ENCODE measurements at regions not wholly inside any gene's neighbourhood (a gene's known extent, or its start where the extent isn't known, plus 50 kb on each side); places are given as distances from the start of the nearest gene placed in this dataset.
A peak's percentile ranks its signal among the peaks of the same experiment; 100 is the strongest.

GRCh38 chrX:40998123-40998522 lies 87.1 kb upstream of the USP9X start:
- CTCF ChIA-PET = no interaction called here

GRCh38 chrX:41001327-41001726 lies 83.9 kb upstream of the USP9X start:
- no peak for TF ChIP-seq CTCF (IDR thresholded peaks at IDR 0.05; ENCODE audit: control extremely low read depth, extremely low read depth, low read depth, missing control alignments)
- ChIA-PET CTCF (no interaction called here), POLR2A (no interaction called here)
- DNase-seq (ENCODE audit: extremely low spot score) = no peak

More at GRCh38 chrX:40998123-40998522, 87.1 kb upstream of the USP9X start:
- no peak for DNase-seq (ENCODE audit: extremely low spot score)
- POLR2A ChIA-PET = no interaction called here
- TF ChIP-seq CTCF (IDR thresholded peaks at IDR 0.05; ENCODE audit: control extremely low read depth, extremely low read depth, low read depth, missing control alignments) = no peak

- ChIA-PET CTCF (no interaction called here), POLR2A (no interaction called here)
- no peak for DNase-seq (ENCODE audit: extremely low spot score)
- no peak for TF ChIP-seq CTCF (IDR thresholded peaks at IDR 0.05; ENCODE audit: control extremely low read depth, extremely low read depth, low read depth, missing control alignments)
Measured at GRCh38 chrX:41002026-41002425, 83.2 kb upstream of the USP9X start.

- CTCF ChIA-PET = no interaction called here
- no peak for DNase-seq (ENCODE audit: extremely low spot score)
- POLR2A ChIA-PET = no interaction called here
- no peak for TF ChIP-seq CTCF (IDR thresholded peaks at IDR 0.05; ENCODE audit: control extremely low read depth, extremely low read depth, low read depth, missing control alignments)
Measured at GRCh38 chrX:41003506-41004270, 81.6 kb upstream of the USP9X start.

GRCh38 chrX:41005445-41005992 lies 79.7 kb upstream of the USP9X start:
- TF ChIP-seq CTCF (IDR thresholded peaks at IDR 0.05; ENCODE audit: control extremely low read depth, extremely low read depth, low read depth, missing control alignments) = no peak
- ChIA-PET CTCF (no interaction called here), POLR2A (no interaction called here)
- no peak for DNase-seq (ENCODE audit: extremely low spot score)

- peak; percentile 48 for DNase-seq (ENCODE audit: extremely low spot score)
- ChIA-PET CTCF (interaction anchor here (0.7 to 1.1 kb wide), 2 partner anchors 11 to 17 kb away, joined by 4 to 5 read pairs; no protein-coding TSS in a partner anchor), POLR2A (no interaction called here)
- TF ChIP-seq CTCF (IDR thresholded peaks at IDR 0.05; ENCODE audit: control extremely low read depth, extremely low read depth, low read depth, missing control alignments) = no peak
Measured at GRCh38 chrX:41009850-41010846, 75.1 kb upstream of the USP9X start.

Data from GM10248 (cell line).